ENCODE measurements at regions not wholly inside any gene's neighbourhood (a gene's known extent, or its start where the extent isn't known, plus 50 kb on each side); places are given as distances from the start of the nearest gene placed in this dataset.

DNA sequence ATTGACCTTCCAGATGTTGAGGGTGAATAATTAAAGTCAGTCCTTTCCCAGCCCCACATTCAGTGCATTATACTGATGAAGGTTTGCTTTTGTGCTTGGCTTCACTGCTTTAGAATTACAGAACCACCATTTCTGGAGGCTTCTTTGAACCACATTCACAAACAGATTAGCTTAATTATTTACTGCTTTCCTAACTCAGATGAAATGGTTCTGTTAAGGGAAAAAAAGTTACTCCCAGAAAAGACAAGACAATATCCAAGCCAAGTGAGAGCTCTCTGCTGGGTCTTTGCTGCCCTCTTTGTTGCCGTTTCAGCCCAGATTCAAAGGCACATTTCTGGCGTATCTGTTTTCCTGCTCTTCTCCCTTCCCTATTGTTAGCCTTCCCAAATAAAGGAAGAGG lies 188.9 kb downstream of the AHR start:
- TF ChIP-seq, protein P1, sequence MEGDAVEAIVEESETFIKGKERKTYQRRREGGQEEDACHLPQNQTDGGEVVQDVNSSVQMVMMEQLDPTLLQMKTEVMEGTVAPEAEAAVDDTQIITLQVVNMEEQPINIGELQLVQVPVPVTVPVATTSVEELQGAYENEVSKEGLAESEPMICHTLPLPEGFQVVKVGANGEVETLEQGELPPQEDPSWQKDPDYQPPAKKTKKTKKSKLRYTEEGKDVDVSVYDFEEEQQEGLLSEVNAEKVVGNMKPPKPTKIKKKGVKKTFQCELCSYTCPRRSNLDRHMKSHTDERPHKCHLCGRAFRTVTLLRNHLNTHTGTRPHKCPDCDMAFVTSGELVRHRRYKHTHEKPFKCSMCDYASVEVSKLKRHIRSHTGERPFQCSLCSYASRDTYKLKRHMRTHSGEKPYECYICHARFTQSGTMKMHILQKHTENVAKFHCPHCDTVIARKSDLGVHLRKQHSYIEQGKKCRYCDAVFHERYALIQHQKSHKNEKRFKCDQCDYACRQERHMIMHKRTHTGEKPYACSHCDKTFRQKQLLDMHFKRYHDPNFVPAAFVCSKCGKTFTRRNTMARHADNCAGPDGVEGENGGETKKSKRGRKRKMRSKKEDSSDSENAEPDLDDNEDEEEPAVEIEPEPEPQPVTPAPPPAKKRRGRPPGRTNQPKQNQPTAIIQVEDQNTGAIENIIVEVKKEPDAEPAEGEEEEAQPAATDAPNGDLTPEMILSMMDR (IDR thresholded peaks at IDR 0.05; ENCODE audit: insufficient read depth, low read length, poor library complexity, severe bottlenecking): no peak
- Histone ChIP-seq H3K27me3 (ENCODE audit: control insufficient read depth, insufficient read depth, low read length) (no peaks in the 10 kb centered on the region), H3K4me3 (ENCODE audit: low read depth, low read length) (no peak overlapping the region), H3K36me3 (ENCODE audit: control insufficient read depth, insufficient read depth, low read length) (no peaks in the 10 kb centered on the region)
- no peak for DNase-seq (ENCODE audit: low read depth)

DNA sequence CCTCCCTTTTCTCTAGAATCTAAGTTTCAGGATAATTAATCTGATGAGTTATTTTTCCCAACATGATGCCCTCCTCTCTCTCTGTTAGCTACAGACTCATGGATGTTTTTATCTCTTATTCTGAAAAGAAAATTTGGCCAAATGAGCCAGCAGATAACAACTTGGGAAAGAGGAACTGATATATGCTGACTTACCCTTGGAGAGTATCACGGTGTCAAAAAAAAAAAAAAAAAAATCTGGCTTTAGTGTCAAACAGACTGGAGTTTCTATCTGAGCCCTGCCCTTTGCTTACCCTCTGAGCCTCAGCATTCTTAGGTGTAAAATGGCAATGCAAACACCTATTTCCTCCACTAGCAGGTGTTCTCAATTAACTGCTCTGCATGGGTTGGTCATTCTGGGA lies 190.4 kb downstream of the AHR start:
- no peak overlapping the region for H3K4me3 ChIP-seq (ENCODE audit: low read depth, low read length)
- no peaks in the 10 kb centered on the region for H3K36me3 ChIP-seq (ENCODE audit: control insufficient read depth, insufficient read depth, low read length)
- DNase-seq (ENCODE audit: low read depth): no peak
- TF ChIP-seq, protein P1 (IDR thresholded peaks at IDR 0.05; ENCODE audit: insufficient read depth, low read length, poor library complexity, severe bottlenecking): no peak
- H3K27me3 ChIP-seq (ENCODE audit: control insufficient read depth, insufficient read depth, low read length): no peaks in the 10 kb centered on the region

DNA sequence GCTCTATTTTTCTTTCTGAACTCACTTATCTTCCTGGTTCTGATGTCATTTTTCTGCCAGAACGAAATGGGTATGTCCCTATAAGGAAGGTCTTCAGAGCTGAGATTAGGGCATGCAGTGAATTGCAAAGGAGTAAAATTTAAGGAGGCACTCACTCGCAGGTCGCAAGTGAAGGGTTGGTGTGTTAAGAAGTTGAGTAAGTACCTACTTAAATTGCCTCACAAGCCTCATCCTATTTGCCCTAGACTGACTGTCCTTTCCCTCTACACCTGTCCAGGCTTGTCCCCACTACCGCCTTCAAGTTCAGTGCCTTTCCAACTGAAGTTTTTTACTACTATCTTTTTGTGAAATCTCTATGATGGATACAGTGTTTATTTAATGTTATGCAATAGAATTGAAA lies 191.5 kb downstream of the AHR start:
- H3K4me3 ChIP-seq (ENCODE audit: low read depth, low read length): no peak overlapping the region
- no peaks in the 10 kb centered on the region for H3K36me3 ChIP-seq (ENCODE audit: control insufficient read depth, insufficient read depth, low read length)
- DNase-seq (ENCODE audit: low read depth): no peak
- TF ChIP-seq, protein P1 (IDR thresholded peaks at IDR 0.05; ENCODE audit: insufficient read depth, low read length, poor library complexity, severe bottlenecking): no peak
- H3K27me3 ChIP-seq (ENCODE audit: control insufficient read depth, insufficient read depth, low read length): no peaks in the 10 kb centered on the region

DNA sequence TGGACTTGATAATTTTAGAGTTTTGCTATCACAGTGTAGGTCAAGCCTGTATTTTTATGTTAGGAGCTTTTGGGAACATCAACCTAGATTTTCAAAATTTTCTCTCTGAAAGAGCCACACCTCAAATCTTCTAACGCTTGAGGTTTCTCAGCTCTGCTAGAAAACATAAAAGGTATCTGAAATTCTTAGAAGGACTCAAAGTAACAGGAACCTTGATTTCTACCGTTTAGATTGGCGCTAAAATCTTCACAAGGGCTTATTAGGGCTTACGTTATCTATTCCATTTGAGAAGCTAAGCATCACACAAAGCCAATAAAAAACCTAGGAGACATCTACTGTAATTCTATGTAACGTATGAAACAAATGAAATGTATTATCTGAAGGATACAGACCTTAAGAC lies 192.4 kb downstream of the AHR start:
- DNase-seq (ENCODE audit: low read depth): no peak
- TF ChIP-seq, protein P1 (IDR thresholded peaks at IDR 0.05; ENCODE audit: insufficient read depth, low read length, poor library complexity, severe bottlenecking): no peak
- Histone ChIP-seq H3K4me3 (ENCODE audit: low read depth, low read length) (no peak overlapping the region), H3K27me3 (ENCODE audit: control insufficient read depth, insufficient read depth, low read length) (no peaks in the 10 kb centered on the region), H3K36me3 (ENCODE audit: control insufficient read depth, insufficient read depth, low read length) (no peaks in the 10 kb centered on the region)

DNA sequence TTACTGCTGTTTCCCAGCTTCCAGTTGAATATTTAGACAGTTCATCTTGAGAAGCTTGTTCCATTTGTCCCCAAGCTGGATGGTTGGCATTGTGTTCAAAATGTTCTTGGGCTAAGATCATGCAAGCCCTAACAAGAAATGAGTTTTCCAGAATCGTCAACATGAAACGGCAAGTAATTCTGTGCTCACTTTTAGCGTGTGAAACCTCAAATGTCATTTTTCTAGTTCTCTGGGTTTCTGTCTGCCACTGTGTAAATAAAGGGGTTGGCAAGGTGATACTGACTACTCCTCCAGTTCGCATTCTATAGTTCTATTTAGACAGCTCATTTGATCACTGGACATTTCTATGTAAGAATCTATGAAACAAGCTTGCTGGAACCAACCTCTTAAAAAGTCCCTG lies 194.0 kb downstream of the AHR start:
- no peaks in the 10 kb centered on the region for H3K36me3 ChIP-seq (ENCODE audit: control insufficient read depth, insufficient read depth, low read length)
- TF ChIP-seq, protein P1 (IDR thresholded peaks at IDR 0.05; ENCODE audit: insufficient read depth, low read length, poor library complexity, severe bottlenecking): no peak
- no peak overlapping the region for H3K4me3 ChIP-seq (ENCODE audit: low read depth, low read length)
- H3K27me3 ChIP-seq (ENCODE audit: control insufficient read depth, insufficient read depth, low read length): no peaks in the 10 kb centered on the region
- DNase-seq (ENCODE audit: low read depth): no peak

DNA sequence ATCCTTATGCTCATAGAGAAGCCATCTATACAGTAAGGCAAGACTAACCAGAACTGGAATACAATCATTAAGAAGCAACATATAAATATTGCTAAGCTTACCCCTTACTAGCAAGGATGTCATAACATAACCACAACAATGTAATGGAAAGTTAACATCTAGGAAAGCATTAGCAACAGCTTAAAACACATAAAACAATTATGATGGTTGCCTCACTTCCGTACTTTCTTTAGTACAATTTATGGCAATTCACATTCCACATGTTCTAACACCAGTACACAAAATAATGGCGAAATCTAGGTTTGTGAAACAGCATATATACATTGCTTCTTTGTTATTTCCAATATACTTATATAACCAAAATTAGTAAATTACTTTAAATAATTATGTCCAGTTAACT lies 195.0 kb downstream of the AHR start:
- Histone ChIP-seq H3K36me3 (ENCODE audit: control insufficient read depth, insufficient read depth, low read length) (no peaks in the 10 kb centered on the region), H3K27me3 (ENCODE audit: control insufficient read depth, insufficient read depth, low read length) (no peaks in the 10 kb centered on the region), H3K4me3 (ENCODE audit: low read depth, low read length) (no peak overlapping the region)
- TF ChIP-seq, protein P1 (IDR thresholded peaks at IDR 0.05; ENCODE audit: insufficient read depth, low read length, poor library complexity, severe bottlenecking): no peak
- no peak for DNase-seq (ENCODE audit: low read depth)

All from kidney epithelial cell (primary cell).